T follicular helper cell (primary cell): ENCODE measurements at regions not wholly inside any gene's neighbourhood (a gene's known extent, or its start where the extent isn't known, plus 50 kb on each side); places are given as distances from the start of the nearest gene placed in this dataset.

ENCODE experiments used
- DNase-seq: peaks from one replicate; pipeline ENCODE4 v3.0.0-alpha.2; 2020; ENCODE audit warnings: low read depth

- no peak for DNase-seq
Measured at GRCh38 chr4:104964410-104965175, 182.1 kb upstream of the TET2 start.

DNA sequence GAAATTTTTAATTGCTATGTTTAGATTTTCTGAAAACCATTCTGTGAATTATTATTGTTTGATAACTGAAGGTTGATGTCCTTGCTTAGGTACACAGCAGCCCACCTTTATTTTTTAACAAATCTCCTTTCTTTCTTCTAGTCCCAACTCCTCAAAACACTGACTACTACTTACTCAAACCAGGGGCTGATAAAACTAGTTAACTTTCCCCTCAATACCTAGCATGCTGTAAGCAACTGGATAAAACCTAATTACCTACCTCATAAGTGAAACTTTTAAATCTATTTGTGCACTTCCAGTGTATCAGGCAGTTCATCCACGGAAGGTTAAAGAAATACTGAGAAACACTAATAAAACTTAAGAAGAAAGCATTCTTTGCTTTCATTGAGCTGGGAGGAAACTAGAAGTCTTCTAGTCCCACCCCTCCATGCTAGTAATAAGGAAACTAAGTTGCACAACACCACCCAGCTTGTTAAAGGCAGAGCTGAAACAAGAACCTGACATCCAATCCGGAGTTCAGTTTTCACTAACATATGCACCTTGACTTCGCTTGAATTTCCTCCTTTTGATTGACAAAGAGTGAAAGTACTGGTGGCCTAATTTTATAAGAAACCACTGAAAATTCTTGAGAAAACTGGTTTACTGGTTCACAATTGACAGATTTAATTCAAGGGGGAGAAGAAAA lies 180.2 kb upstream of the TET2 start:
- DNase-seq: no peak

- no peak for DNase-seq
Measured at GRCh38 chr4:104967034-104967401, 179.7 kb upstream of the TET2 start.

DNA sequence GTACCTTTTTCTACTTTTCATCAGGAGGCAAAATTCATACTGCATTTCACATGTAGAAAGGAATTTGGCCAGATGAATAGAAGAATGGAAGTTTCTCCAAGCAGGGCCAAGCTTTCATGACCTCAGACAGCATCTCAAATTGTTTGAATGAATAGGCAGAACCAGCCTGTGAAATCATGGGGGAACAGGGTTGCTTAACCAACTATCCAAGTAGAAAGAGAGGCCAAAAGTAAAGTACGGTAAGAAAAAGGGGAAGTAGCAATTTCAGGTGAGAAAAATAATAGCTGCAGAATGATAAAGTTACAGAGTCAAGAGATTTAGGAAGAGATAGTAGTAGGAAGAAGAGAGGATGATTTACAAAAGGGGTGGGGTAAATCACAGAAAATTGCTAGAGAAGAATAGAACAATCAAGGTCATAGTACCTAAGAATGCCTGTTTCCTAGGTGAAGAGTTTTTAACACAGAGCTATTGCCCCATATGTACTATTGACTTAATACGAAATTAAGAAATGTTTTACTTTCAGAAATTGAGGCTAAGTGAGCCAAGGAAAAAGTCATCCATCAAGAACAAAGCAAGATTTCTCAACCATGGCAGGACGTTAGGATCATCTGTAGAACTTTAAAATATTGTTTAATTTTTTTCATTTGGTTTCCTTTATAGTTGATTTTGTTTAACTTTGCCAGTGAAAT lies 177.1 kb upstream of the TET2 start:
- DNase-seq: no peak

DNA sequence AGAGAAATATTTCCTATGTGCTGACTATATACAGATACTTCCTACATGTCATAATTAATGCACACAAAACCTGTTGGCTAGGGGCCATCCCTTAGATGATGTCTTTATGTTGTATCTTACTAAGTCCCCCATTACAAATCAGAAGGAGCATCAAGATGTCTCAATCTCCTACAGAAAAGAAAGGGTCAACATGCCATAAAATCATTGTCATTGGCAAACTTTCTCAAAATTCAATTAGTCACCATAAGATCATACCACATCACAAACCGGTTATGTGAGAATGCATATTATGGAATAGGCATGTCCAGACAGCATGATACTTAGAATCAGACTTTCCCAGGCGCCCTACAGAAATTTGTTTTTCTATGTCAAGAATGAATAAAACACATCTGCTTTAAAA lies 175.2 kb upstream of the TET2 start:
- no peak for DNase-seq

- DNase-seq: no peak
Measured at GRCh38 chr4:104973708-104974107, 173.0 kb upstream of the TET2 start.

GRCh38 chr4:104975617-104976016 lies 171.1 kb upstream of the TET2 start:
- no peak for DNase-seq

GRCh38 chr4:104976262-104976661 lies 170.4 kb upstream of the TET2 start:
- DNase-seq: no peak

DNA sequence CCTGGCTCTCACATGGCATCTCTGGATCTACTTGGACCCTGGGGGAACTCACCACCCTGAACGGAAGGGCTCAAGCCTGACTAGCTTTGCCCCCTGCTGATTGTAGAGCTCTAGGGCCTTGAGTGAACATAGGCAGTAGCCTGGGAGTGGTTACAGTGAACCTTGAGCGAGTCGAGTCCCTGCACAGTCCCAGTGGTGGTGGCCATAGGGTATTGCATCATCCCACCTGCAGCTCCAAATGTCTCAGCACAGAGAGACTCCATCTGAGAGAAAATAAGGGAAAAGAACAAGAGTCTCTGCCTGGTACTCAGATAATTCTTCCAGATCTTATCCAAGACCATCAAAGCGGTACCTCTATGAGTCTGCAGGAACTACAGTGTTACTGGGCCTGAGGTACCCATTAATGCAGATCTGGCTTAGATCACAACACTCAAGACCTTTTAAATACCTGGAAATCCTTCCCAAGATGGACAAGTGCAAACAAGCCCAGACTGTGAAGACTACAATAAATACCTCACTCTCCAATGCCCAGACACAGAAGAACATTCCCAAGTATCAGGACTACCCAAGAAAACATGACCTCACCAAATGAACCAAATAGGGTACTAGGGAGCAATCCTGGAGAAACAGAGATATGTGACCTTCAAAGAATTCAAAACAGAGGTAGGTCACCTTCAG lies 167.5 kb upstream of the TET2 start:
- no peak for DNase-seq

DNA sequence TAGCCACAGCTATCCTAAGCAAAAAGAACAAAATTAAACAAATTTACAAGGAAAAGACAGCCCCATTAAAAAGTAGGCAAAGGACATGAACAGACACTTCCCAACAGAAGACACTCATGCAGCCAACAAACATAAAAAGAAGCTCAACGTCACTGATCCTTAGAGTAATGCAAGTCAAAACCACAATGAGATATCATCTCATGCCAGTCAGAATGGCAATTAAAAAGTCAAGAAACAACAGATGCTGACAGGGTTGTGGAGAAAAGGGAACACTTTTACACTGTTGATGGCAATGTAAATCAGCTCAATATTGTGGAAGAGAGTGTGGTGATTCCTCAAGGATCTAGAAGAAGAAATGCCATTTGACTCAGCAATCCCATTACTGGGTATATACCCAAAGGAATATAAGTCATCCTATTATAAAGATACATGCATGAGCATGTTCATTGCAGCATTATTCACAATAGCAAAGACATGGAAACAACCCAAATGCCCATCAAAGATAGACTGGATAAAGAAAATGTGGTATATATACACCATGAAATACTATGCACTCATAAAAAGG lies 163.0 kb upstream of the TET2 start:
- DNase-seq: no peak

- no peak for DNase-seq
Measured at GRCh38 chr4:104986306-104986705, 160.4 kb upstream of the TET2 start.

- no peak for DNase-seq
Measured at GRCh38 chr4:104989371-104989770, 157.3 kb upstream of the TET2 start.

- DNase-seq: no peak
Measured at GRCh38 chr4:105002278-105002677, 144.4 kb upstream of the TET2 start.

- no peak for DNase-seq
Measured at GRCh38 chr4:105014234-105014633, 132.4 kb upstream of the TET2 start.

DNA sequence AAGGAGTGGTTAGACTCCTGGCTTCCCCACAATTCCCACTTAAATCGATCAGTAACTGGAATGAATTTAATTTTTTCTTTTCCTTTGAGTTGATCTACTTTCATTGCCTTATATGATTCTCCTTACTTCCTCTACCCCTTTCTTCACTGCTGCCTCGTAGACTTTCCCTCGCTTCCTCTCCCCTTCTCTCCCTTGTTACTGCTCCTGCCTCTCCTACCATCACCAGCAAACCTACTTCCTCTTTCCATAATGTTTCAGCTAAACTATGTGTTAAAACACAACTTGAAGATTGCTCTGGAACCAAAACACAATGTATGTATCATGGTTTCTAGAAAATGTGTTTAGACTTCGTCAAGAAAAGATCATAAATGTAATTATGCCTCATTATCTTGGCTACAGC lies 132.0 kb upstream of the TET2 start:
- DNase-seq: no peak

GRCh38 chr4:105015750-105016149 lies 130.9 kb upstream of the TET2 start:
- no peak for DNase-seq

DNA sequence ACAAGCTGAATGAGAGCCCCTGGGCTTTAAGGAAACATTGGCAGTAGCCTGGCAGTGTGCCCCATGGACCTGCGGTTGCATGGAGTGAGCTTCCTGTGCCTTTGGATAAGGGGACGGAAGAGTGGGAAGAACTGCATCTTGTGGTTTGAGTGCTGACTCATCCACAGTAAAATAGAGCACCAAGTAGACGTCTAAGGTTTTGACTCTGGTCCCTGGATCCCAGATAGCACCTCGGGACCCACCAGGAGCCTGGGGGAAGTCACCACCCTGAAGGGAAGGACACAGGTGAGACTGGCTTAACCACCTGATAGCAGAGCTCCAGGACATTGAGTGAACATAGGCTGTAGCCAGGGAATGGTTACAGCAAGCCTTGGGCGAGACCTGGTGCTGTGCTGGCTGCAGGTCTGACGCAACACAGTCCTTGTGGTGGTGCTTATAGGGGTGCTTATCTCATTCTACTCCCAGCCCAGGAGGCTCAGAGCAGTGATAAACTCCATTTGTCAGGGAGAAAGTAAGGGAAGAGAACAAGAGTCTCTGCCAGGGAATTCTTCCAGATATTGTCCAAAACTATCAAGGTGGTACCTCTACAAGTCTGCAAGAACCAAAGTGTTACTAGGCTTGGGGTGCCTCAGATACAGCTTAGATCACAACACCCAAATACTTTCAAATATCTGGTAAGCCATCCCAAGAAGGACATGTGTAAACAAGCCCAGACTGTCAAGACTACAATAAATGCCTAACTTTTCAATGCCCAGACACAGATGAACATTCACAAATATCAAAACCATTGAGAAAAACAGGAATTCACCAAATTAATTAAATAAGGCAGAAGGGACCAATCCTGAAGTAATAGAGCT lies 123.6 kb upstream of the TET2 start:
- DNase-seq: no peak

GRCh38 chr4:105023668-105024055 lies 123.0 kb upstream of the TET2 start:
- DNase-seq: no peak

GRCh38 chr4:105025263-105026017 lies 121.2 kb upstream of the TET2 start:
- no peak for DNase-seq

GRCh38 chr4:105036991-105037390 lies 109.7 kb upstream of the TET2 start:
- no peak for DNase-seq

GRCh38 chr4:105042451-105042850 lies 104.2 kb upstream of the TET2 start:
- DNase-seq: no peak
